HG02970 (cell line): ENCODE measurements at regions not wholly inside any gene's neighbourhood (a gene's known extent, or its start where the extent isn't known, plus 50 kb on each side); places are given as distances from the start of the nearest gene placed in this dataset.

Source experiments
- ATAC-seq: cut with Tn5 transposase; IDR thresholded peaks from one replicate; pipeline ENCODE4 v1.9.1; 2021; ENCODE audit warnings: mild to moderate bottlenecking, moderate library complexity, moderate number of reproducible peaks; ENCODE audit not compliant: unreplicated experiment, low FRiP score

GRCh38 chr2:64220894-64221617 lies 76.8 kb upstream of the PELI1 start:
- ATAC-seq = no peak

- no peak for ATAC-seq
These were observed 77.7 kb upstream of the PELI1 start for GRCh38 chr2:64221935-64222334.

GRCh38 chr2:64222351-64222750 lies 78.1 kb upstream of the PELI1 start:
- no peak for ATAC-seq

- ATAC-seq = no peak
These were observed 78.8 kb upstream of the PELI1 start for GRCh38 chr2:64223055-64223454.

GRCh38 chr2:64225491-64225890 lies 81.3 kb upstream of the PELI1 start:
- no peak for ATAC-seq

- no peak for ATAC-seq
These were observed 82.4 kb upstream of the PELI1 start for GRCh38 chr2:64226611-64227010.

GRCh38 chr2:64227603-64228125 lies 83.4 kb upstream of the PELI1 start:
- ATAC-seq = no peak

GRCh38 chr2:64228126-64228678 lies 84.0 kb upstream of the PELI1 start:
- peak; percentile 75 for ATAC-seq

GRCh38 chr2:64228918-64229317 lies 84.7 kb upstream of the PELI1 start:
- ATAC-seq = no peak

GRCh38 chr2:64230540-64230939 lies 86.3 kb upstream of the PELI1 start:
- no peak for ATAC-seq

GRCh38 chr2:64232266-64232665 lies 88.0 kb upstream of the PELI1 start:
- no peak for ATAC-seq

GRCh38 chr2:64233376-64233922 lies 89.2 kb upstream of the PELI1 start:
- ATAC-seq = no peak

- no peak for ATAC-seq
These were observed 89.9 kb upstream of the PELI1 start for GRCh38 chr2:64234150-64234549.

GRCh38 chr2:64234785-64235184 lies 90.6 kb upstream of the PELI1 start:
- ATAC-seq = no peak

- ATAC-seq = no peak
These were observed 93.0 kb upstream of the PELI1 start for GRCh38 chr2:64237266-64237665.

GRCh38 chr2:64238799-64239198 lies 94.6 kb upstream of the PELI1 start:
- ATAC-seq = no peak

GRCh38 chr2:64243081-64244036 lies 99.1 kb upstream of the PELI1 start:
- ATAC-seq = no peak

- no peak for ATAC-seq
These were observed 99.8 kb upstream of the PELI1 start for GRCh38 chr2:64244037-64244416.

- no peak for ATAC-seq
These were observed 101.4 kb upstream of the PELI1 start for GRCh38 chr2:64245631-64246030.

- no peak for ATAC-seq
These were observed 102.7 kb upstream of the PELI1 start for GRCh38 chr2:64246962-64247361.

GRCh38 chr2:64249426-64249825 lies 105.2 kb upstream of the PELI1 start:
- no peak for ATAC-seq
